Myocyte (in vitro differentiated cells): ENCODE measurements at regions not wholly inside any gene's neighbourhood (a gene's known extent, or its start where the extent isn't known, plus 50 kb on each side); places are given as distances from the start of the nearest gene placed in this dataset.
A peak's percentile ranks its signal among the peaks of the same experiment; 100 is the strongest.

ENCODE experiments used
- DNase-seq: peaks from one replicate; pipeline ENCODE4 v3.0.0-alpha.2; 2012; ENCODE audit warnings: low read depth

DNA sequence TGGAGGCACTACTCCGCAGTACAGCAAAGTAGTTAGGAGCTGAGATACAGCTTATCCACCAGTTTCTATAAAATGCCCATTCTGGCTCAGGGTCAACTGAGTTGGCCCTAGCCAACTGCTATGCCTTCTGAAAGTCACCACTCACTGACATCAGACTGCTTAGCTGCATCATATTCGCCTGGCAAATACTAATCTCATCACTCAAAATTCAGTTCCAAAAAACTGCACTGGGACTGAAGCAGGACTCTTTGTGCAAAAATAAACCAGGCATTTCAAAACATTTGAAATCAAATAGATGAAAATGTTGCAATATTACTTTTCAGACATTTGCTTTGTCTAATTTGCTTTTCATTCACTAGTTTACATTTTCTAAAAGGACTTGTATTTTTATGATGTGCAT, 230.0 kb downstream of the ALDH8A1 start:
- no peak for DNase-seq

DNA sequence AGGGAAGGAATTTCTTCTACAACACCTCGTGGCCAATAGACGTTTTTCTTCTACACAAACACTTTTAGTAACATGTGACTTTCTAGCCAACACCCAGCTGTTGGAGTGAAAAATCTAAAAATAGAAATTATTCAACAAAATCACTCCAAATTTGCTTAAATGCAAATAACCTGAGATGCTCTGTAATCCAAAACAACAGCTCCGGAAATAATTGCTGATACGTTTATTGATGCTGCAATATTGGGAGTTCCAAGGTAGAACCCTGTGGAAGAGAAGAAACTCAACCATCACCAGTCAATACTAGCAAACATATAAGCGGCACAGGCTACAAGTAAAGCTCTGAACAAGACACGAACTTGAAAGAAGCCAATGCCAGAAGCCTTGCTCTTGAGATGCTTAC, 230.6 kb downstream of the ALDH8A1 start:
- no peak for DNase-seq

- peak; percentile 29 for DNase-seq
Measured at GRCh38 chr6:134714679-134715078, 235.2 kb downstream of the ALDH8A1 start.

- DNase-seq, result no peak
Measured at GRCh38 chr6:134714113-134714512, 235.8 kb downstream of the ALDH8A1 start.

- DNase-seq, result no peak
Measured at GRCh38 chr6:134712311-134712710, 237.6 kb downstream of the ALDH8A1 start.

DNA sequence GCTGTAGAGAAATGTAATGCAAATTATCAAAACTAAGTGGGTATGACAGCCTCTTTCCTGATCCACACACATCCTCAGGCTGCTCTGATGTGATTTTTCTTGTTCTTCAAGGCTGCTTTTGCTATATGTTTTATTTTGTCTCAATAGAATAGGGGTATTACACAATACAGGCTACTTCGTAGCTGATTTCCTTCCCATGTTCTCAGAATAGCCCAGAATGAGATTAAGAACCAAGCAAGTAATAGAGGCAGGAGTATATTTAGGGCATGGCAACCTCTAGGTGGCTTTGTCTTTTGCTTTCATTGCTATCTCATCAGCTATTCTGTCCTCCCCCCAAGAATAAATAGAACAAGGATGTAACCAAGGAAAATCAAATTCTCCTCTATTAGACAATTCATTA, 241.8 kb downstream of the ALDH8A1 start:
- DNase-seq, result no peak

DNA sequence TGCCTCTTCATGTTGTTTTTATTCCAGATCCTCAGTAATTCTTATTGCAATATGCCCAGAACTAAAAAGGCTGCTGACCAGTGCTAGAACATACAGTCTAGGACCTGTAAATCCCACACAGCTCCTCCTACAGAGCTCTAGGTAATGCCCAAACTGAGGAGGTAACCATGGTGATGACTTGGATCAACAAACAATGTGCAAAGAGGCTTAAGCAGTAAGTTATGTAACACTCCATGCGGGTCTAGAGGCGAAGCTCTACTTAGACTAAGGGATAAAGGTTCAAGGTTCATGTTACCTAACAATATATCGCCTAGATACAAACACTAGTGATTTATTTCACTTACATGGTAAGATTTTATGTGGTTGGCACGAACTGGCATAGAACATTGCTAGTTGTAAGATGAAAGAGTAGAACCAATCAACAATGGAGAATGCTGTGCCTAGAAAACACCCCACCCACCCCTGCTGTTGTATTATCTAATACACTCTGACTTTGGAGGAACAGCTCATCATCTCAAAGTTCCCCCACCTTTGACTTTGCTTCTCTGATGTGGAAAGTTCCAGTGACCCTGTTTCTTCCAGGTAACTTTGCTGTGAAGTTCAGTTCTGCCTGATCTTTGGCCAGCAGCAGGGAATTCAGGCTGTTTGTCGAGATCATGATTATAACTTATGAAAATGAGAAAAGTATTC, 242.4 kb downstream of the ALDH8A1 start:
- DNase-seq, result no peak

- no peak for DNase-seq
Measured at GRCh38 chr6:134706806-134707205, 243.1 kb downstream of the ALDH8A1 start.

DNA sequence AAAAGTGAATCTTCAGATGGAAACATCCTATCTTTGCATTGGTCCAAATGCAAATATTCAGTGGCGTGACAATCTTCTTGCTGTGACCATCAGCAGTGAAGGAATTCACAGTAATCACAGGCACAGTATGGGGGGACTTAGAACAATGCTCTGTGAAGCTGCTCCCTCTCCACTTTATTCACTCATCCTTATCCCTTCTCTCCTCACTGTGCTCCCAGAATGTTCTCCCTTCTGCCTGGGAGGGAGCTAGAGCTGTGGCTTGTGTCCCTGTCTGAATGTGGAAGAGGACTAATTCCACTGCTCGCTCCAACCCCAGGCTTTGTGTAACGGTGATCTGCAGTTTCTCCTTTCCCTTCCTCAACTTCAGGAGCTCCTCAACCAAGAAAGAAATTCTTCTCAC, 243.7 kb downstream of the ALDH8A1 start:
- DNase-seq, result no peak

DNA sequence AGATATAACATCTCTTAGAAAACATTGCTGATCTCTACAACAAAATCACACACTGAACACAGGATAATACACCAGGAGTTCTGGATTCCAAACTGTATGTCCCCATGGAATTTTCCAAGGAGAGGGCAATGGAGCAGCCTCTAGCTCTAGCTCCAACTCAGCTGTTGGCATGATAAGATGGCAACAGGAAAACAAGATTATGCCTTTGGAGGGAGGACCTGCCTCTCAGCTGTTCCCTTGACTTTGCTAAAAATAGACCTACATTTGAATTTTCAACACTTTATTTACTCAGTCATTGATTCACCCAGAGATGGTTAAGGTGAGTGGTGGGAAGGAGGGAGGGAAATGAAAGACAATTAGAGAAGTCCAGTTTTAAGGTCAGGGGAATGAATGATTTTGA, 246.7 kb downstream of the ALDH8A1 start:
- peak; percentile 83 for DNase-seq

- peak; percentile 60 for DNase-seq
Measured at GRCh38 chr6:134702279-134702678, 247.6 kb downstream of the ALDH8A1 start.

DNA sequence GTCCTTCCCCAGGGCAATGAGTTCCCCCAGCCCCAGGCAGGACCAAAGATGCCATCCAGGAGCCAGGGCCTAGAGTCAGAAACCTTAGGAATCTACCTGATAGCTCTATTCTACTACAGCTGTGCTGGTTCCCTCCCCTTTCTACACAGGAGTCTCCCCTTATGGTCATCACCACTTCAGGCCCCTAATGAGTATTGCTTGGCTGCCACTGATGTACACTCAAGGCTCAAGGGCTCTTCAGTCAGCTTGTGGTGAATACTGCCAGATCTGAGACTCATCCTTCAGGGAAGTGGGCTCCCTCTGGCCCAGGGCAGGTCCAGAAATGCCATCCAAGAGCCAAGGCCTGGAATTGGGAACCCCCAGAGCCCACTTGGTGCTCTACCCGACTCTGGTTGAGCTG, 248.6 kb downstream of the ALDH8A1 start:
- DNase-seq, result no peak

DNA sequence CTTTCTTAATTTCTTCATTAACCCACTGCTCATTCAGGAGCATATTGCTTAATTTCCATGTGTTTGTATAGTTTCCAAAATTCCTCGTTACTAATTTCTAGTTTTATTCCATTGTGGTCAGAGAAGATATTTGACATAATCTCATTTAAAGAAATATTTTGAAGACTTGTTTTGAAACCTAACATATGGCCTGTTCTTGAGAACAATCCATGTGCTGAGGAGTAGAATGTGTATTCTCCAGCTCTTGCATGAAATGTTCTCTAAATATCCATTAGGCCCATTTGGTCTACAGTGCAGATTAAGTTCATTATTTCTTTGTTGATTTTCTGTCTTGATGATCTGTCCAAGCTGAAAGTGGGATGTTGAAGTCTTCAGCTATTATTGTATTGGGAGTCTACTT, 251.7 kb downstream of the ALDH8A1 start:
- no peak for DNase-seq

DNA sequence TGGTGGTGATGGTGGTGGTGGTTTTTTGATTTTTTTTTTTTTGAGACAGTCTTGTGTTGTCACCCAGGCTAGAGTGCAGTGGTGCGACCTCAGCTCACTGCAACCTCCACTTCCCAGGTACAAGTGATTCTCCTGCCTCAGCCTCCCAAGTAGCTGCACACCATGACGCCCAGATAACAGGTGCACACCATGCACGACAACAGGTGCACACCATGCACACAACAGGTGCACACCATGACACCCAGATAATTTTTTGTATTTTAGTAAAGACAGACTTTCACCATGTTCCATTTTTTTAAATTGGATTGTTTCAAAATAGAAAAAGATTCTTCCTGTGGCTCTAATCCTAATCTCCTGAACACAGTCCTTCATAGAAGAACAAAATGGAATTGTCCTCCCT, 257.9 kb downstream of the ALDH8A1 start:
- no peak for DNase-seq

DNA sequence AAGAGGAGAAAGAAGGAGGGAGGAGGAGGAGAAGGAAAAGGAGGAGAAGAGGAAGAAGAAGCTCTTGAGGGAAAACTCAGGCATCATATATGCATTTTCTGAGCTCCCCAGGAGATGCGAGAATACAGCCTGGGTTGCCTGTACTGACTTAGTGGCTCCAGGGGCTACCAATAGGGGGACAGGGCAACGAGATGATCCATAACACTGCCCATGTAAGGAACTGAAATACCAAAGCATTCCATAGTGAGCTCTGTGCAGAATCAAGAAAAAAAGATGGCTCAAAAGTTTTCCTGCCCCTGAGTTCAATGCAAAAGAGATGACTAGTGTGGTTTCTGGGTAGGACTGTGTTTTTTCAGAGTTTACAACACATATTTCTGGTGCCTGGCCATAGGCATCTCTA, 258.7 kb downstream of the ALDH8A1 start:
- no peak for DNase-seq

DNA sequence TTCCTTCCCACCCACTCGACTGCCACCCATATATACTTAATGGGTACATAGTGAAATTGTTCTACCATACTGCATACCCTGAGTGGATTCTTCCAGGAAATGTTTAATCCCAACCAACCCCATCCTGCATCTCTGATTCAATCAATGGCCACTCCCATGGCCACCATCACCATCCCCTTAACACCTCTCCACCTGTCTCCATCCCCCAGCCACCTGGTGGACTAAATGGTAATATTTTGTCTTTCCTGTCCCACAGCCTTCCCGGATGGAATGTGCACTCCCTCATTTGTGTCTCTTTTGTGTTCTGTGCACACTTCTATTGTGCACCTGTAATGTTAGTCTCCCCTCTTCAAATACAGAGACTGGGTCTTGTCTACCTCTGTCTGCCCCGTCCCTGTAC, 259.9 kb downstream of the ALDH8A1 start:
- no peak for DNase-seq

DNA sequence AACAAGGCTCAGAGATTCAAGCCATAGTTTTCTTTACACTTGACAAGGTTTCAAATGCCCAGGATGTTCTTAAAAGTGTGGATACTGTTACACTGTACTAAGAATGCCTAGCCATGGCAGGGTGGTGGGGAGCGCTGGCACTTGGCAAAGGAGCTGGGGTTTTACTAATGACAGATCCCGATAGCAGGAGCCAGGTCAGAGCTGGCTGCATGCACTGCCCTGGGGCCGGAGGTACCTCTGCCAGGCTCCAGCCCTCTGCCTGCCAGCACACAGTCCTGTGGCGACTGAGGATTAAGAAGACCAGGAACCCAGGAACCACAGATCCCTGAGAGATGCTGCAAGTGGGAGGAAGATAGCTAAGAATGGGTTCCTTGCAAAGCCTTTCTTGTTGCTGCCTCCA, 260.3 kb downstream of the ALDH8A1 start:
- peak; percentile 60 for DNase-seq

DNA sequence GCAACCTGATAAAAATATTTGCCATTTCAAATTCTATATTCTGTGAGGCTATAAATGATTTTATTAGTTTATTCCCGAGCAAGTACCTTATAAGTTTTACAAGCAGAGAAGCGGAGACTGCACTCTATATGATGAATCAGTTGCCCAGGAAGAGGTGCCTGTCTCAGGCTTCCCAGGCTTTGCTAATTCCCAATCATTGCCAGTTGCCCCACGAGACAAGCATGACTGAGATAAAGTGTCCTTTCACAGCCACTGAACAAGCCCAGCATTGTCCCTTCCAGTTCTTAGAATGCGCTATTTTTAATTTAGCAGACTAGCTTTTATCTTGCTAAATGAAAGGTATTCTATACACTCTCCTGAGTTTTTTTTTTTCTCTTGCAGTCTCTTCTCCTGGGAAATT, 260.7 kb downstream of the ALDH8A1 start:
- no peak for DNase-seq

DNA sequence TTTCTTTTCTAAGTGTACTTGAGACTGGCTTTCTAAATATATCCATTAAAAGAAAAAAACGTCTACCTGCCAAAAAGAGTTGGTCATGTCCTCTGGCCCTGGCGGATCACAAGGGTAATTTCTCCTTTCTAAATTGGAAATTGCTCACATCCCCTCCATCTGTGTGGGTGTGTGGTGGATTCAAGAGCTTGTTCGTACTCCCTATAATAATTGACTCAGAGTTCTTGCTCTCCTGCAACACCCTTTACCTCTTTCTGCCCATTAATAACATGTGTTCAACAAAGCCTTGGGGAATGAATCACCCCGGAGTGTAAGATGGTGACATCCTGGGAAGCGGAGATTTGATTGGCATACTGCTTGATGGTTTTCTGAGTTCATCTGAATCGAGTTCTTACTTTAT, 263.8 kb downstream of the ALDH8A1 start:
- DNase-seq, result peak; percentile 20

DNA sequence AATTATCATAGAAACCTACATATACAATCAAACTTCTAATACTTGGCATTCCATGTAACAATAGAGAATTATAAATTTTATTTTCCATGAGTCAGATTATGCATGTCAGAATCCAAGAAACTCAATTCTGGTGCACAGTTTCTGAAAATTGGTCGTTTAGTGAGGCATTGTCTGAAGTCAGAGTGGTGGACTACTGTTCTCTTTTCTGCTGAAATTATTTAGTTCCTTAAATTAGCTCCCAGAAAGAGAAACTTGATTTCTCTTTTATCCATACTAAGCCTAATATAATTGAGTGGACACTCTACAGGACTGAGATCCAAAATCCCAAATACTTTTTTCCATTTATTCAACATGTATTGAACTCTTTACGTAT, 265.5 kb downstream of the ALDH8A1 start:
- DNase-seq, result no peak

DNA sequence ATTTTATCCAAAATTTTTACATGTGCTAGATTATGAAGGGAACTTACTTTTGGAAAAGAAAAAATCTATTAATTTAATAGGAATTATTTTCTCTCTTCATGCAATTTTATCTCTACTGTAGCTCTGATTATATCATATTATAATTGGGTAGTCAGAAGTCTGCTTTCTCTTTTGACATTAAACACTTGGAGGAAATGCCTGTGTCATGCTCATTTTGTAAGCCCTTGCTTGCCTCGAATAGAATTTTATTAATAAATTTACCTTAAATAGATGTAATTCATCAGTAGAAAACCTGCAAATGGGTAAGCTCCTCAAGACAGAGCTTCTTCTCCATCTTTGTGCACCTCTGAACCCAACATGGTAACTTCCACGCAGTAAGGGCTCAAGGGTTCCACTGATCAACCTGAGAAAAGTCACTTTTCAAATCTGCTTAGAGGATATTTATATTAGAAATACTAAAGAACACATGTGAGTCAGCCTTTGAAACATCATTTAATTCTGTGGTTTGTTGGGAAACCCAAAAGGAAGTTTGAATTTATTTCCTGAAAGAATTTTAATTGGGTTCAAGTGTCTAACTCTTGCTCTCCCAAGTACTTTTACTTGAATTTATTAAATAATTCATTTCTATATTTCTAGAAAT, 266.0 kb downstream of the ALDH8A1 start:
- DNase-seq, result no peak

DNA sequence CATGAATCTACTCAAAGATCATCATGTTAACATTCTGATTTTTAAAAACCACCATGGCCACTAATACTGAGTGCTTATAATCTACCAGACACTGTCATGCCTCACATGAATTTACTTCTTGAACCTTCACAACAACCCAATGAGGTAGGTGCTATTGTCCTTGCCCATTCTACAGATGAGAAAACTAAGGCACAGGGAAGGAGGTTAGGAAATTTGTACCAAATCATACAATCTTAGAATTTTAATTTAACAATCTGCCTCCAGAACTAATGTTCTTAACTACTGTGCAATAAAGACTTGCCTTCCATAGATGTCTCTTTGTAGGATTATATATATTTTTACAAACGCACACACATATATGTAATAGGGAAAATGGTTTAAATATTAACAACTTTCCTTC, 269.5 kb downstream of the ALDH8A1 start:
- DNase-seq, result no peak

GRCh38 chr6:134680021-134680420, 269.9 kb downstream of the ALDH8A1 start:
- no peak for DNase-seq
